GM12878 (cell line): ENCODE measurements at regions not wholly inside any gene's neighbourhood (a gene's known extent, or its start where the extent isn't known, plus 50 kb on each side); places are given as distances from the start of the nearest gene placed in this dataset.

Experiments
- ATAC-seq: fragments of 200-7000 bp; cut with Tn5 transposase; 3 replicates; pipeline ENCODE4 v1.9.1; 2020; ENCODE audit warnings: mild to moderate bottlenecking, moderate library complexity
- BruUV-seq: library from RNA; stranded (reverse); fragments of 400-500 nt; replicated peaks from 2 replicates; lab custom pipeline; 2021; lab: Mats Ljungman, UMichigan
- CTCF ChIA-PET: fragments of 300-600 bp; sonication (Branson Sonifier 250); formaldehyde crosslinking; extraction: SDS; loops from one replicate; lab custom pipeline; 2021; ENCODE audit warnings: inconsistent platforms; lab: Yijun Ruan, JAX
- POLR2A ChIA-PET: fragments of 350-600 bp; formaldehyde crosslinking; extraction: SDS; loops from one replicate; lab custom pipeline; 2021; ENCODE audit warnings: inconsistent platforms; lab: Charles Lee
- RAD21 ChIA-PET: fragments of 300-600 bp; sonication (Branson Sonifier 250); formaldehyde crosslinking; loops from one replicate; lab custom pipeline; 2023; ENCODE audit warnings: antibody characterized with exemption; ENCODE audit not compliant: unreplicated experiment; lab: Charles Lee
- SMC1A ChIA-PET: fragments of 300-600 bp; sonication (Branson Sonifier 250); formaldehyde crosslinking; loops from one replicate; lab custom pipeline; 2023; ENCODE audit not compliant: unreplicated experiment, uncharacterized antibody; lab: Charles Lee
- DNase-seq: peaks from one replicate; pipeline ENCODE4 v3.0.0-alpha.2; 2011; ENCODE audit warnings: low read depth, low spot score
- FAIRE-seq: peaks from 3 replicates; lab custom pipeline; 2011; peaks lifted over from hg19 to GRCh38; lab: Jason Lieb, UNC
- H2AFZ ChIP-seq: 2 replicates; pipeline ENCODE4 v1.6.0; 2011; ENCODE audit warnings: low read depth, low read length, control low read depth; ENCODE audit not compliant: control insufficient read depth
- H3K27ac ChIP-seq: 2 replicates; pipeline ENCODE4 v1.5.1; 2011; ENCODE audit warnings: control low read depth; ENCODE audit not compliant: control insufficient read depth, insufficient read depth
- H3K27me3 ChIP-seq, 2 experiments: replicated peaks in 1 of 2; 2 replicates each; pipeline versions ENCODE4 v1.6.0 to v1.6.1; 2011; ENCODE audit warnings: low read length in 1 of 2; ENCODE audit not compliant: control insufficient read depth in 2 of 2, insufficient read depth in 2 of 2
- H3K36me3 ChIP-seq, 2 experiments: 2 replicates each; pipeline ENCODE4 v1.5.1; 2011; ENCODE audit warnings: low read length in 1 of 2; ENCODE audit not compliant: control insufficient read depth in 2 of 2, insufficient read depth in 2 of 2
- H3K4me1 ChIP-seq: 2 replicates; pipeline ENCODE4 v1.6.1; 2011; ENCODE audit warnings: mild to moderate bottlenecking, low read length, moderate library complexity, mixed read lengths; ENCODE audit not compliant: control insufficient read depth, insufficient read depth
- H3K4me2 ChIP-seq: 2 replicates; pipeline ENCODE4 v1.6.0; 2011; ENCODE audit warnings: control low read depth; ENCODE audit not compliant: control insufficient read depth, insufficient read depth
- H3K4me3 ChIP-seq: fragments of 200-600 bp; sonication (generic); 2 replicates; pipeline ENCODE4 v1.5.1; 2016
- H3K79me2 ChIP-seq: 2 replicates; pipeline ENCODE4 v1.6.0; 2011; ENCODE audit warnings: low read length; ENCODE audit not compliant: control insufficient read depth, insufficient read depth
- H3K9ac ChIP-seq: 2 replicates; pipeline ENCODE4 v1.8.0; 2011; ENCODE audit warnings: low read length, control low read depth, mixed read lengths; ENCODE audit not compliant: control insufficient read depth, insufficient read depth
- H3K9me3 ChIP-seq: replicated peaks from 3 replicates; pipeline ENCODE4 v1.5.1; 2011; ENCODE audit warnings: mild to moderate bottlenecking, low read length; ENCODE audit not compliant: control insufficient read depth, insufficient read depth
- H4K20me1 ChIP-seq: 2 replicates; pipeline ENCODE4 v1.6.0; 2011; ENCODE audit not compliant: control insufficient read depth, insufficient read depth
- BACH1 ChIP-seq: fragments of 450-650 bp; IDR thresholded peaks from 2 replicates; pipeline ENCODE4 v1.6.1; 2017; ENCODE audit warnings: mild to moderate bottlenecking, borderline replicate concordance
- ESRRA ChIP-seq: IDR thresholded peaks from 2 replicates; pipeline ENCODE4 v1.6.1; 2012; ENCODE audit warnings: mild to moderate bottlenecking, low read length, improper control_type of control experiment
- IRF4 ChIP-seq: IDR thresholded peaks from 2 replicates; pipeline ENCODE4 v1.6.1; 2011; ENCODE audit warnings: low read depth, low read length
- KDM1A ChIP-seq: fragments of 200-600 bp; sonication (generic); IDR thresholded peaks from 2 replicates; pipeline ENCODE4 v1.6.1; 2016; ENCODE audit warnings: borderline replicate concordance
- MTA3 ChIP-seq: IDR thresholded peaks from 2 replicates; pipeline ENCODE4 v1.6.1; 2012; ENCODE audit warnings: low read length, inconsistent platforms, borderline replicate concordance
- NR2F1 ChIP-seq: fragments of 450-650 bp; conservative IDR thresholded peaks from 2 replicates; pipeline ENCODE4 v1.6.1; 2017; ENCODE audit warnings: mild to moderate bottlenecking
- POLR2A ChIP-seq: IDR thresholded peaks from 2 replicates; pipeline ENCODE4 v1.6.1; 2011; ENCODE audit warnings: low read depth, mild to moderate bottlenecking, low read length
- POU2F2 ChIP-seq: IDR thresholded peaks from 3 replicates; pipeline ENCODE4 v1.6.1; 2011; ENCODE audit warnings: low read depth, mild to moderate bottlenecking, low read length, borderline replicate concordance
- RB1 ChIP-seq: fragments of 450-650 bp; formaldehyde crosslinking; IDR thresholded peaks from 2 replicates; pipeline ENCODE4 v1.6.1; 2017; ENCODE audit warnings: mild to moderate bottlenecking, borderline replicate concordance
- RCOR1 ChIP-seq: conservative IDR thresholded peaks from 2 replicates; pipeline ENCODE4 v1.6.1; 2012; ENCODE audit warnings: low read depth, low read length, improper control_type of control experiment
- STAT1 ChIP-seq: fragments of 450-650 bp; conservative IDR thresholded peaks from 2 replicates; pipeline ENCODE4 v1.6.1; 2014; ENCODE audit warnings: antibody characterized with exemption, mild to moderate bottlenecking
- ZNF24 ChIP-seq: fragments of 450-650 bp; IDR thresholded peaks from 2 replicates; pipeline ENCODE4 v1.6.1; 2017; ENCODE audit warnings: antibody characterized with exemption, mild to moderate bottlenecking
- WGBS: methylation state at CpG from one replicate; pipeline ENCODE4 v1.1.6; 2016; ENCODE audit warnings: low lambda C conversion rate; ENCODE audit not compliant: insufficient replicate concordance, insufficient coverage; ENCODE audit errors: missing lambda C conversion rate; 5-methylcytosine and 5-hydroxymethylcytosine counted together
- in situ Hi-C: fragments of 300-500 bp; cut with MboI; formaldehyde crosslinking; loops from 9 replicates; pipeline ENCODE4 v1.14.3; 2018; ENCODE audit warnings: mixed read lengths
- intact Hi-C: fragments of 100-400 bp; cut with micrococcal nuclease; formaldehyde crosslinking; loops from one replicate; pipeline ENCODE4 v1.14.2; 2022; ENCODE audit not compliant: unreplicated experiment
- TF ChIP-seq, protein P1 (sequence below): fragments of 450-650 bp; IDR thresholded peaks from 2 replicates; pipeline ENCODE4 v1.6.1; 2018; ENCODE audit warnings: borderline replicate concordance, mild to moderate bottlenecking; ENCODE audit not compliant: partially characterized antibody
- TF ChIP-seq, protein P2 (sequence below): fragments of 450-650 bp; IDR thresholded peaks from 2 replicates; pipeline ENCODE4 v1.6.1; 2017; ENCODE audit warnings: antibody characterized with exemption, mild to moderate bottlenecking, moderate library complexity
- TF ChIP-seq, protein P3 (sequence below): fragments of 450-650 bp; IDR thresholded peaks from 2 replicates; pipeline ENCODE4 v1.6.1; 2017; ENCODE audit warnings: mild to moderate bottlenecking, moderate library complexity

DNA sequence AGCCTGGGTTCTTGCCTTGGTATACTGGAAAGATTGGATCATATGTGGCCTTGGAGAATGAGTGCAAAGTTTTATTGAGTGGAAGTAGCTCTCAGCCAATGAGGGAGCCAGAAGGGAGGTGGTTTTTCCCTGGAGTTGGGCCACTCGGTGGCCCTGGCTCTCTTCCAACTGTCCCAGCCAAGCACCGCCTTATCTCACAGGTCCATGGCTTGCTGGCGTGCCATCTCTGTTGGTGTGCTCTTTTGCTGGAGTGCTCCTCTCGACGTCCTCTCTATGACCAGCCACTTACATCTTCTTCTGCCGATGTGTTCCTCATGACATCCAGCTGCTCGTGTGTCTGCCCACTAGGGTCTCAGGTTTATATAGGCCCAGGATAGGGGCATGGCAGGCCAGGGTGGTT lies 505.9 kb upstream of the SYNCRIP start:
- intact Hi-C loops (no loop called here), in situ Hi-C loops (no loop called here)
- ChIA-PET CTCF (no interaction called here), POLR2A (no interaction called here), RAD21 (no interaction called here), SMC1A (no interaction called here)
- BruUV-seq: no TSS peak
- Histone ChIP-seq H3K27ac (no peak overlapping the region), H3K9ac (no peak overlapping the region), H4K20me1 (no peaks in the 10 kb centered on the region), H3K36me3 (no peaks in the 10 kb centered on the region), H3K9me3 (no peaks in the 10 kb centered on the region), H3K4me2 (no peak overlapping the region), H3K27me3 (no peaks in the 10 kb centered on the region), H2AFZ (no peak overlapping the region), H3K4me1 (no peaks in the 10 kb centered on the region), H3K4me3 (no peak overlapping the region), H3K79me2 (no peaks in the 10 kb centered on the region)
- no peak for DNase-seq
- no peak for ATAC-seq
- no peak for FAIRE-seq
- WGBS: 20% methylated on average over 7 of the region's 7 CpGs
- TF ChIP-seq POLR2A (no peak), RB1 (no peak), STAT1 (no peak), ESRRA (no peak), MTA3 (no peak), POU2F2 (no peak), KDM1A (no peak), IRF4 (no peak), ZNF24 (no peak), BACH1 (no peak), NR2F1 (no peak), RCOR1 (no peak)
- TF ChIP-seq, protein P1, sequence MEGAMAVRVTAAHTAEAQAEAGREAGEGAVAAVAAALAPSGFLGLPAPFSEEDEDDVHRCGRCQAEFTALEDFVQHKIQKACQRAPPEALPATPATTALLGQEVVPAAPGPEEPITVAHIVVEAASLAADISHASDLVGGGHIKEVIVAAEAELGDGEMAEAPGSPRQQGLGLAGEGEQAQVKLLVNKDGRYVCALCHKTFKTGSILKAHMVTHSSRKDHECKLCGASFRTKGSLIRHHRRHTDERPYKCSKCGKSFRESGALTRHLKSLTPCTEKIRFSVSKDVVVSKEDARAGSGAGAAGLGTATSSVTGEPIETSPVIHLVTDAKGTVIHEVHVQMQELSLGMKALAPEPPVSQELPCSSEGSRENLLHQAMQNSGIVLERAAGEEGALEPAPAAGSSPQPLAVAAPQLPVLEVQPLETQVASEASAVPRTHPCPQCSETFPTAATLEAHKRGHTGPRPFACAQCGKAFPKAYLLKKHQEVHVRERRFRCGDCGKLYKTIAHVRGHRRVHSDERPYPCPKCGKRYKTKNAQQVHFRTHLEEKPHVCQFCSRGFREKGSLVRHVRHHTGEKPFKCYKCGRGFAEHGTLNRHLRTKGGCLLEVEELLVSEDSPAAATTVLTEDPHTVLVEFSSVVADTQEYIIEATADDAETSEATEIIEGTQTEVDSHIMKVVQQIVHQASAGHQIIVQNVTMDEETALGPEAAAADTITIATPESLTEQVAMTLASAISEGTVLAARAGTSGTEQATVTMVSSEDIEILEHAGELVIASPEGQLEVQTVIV: no peak
- TF ChIP-seq, protein P2, sequence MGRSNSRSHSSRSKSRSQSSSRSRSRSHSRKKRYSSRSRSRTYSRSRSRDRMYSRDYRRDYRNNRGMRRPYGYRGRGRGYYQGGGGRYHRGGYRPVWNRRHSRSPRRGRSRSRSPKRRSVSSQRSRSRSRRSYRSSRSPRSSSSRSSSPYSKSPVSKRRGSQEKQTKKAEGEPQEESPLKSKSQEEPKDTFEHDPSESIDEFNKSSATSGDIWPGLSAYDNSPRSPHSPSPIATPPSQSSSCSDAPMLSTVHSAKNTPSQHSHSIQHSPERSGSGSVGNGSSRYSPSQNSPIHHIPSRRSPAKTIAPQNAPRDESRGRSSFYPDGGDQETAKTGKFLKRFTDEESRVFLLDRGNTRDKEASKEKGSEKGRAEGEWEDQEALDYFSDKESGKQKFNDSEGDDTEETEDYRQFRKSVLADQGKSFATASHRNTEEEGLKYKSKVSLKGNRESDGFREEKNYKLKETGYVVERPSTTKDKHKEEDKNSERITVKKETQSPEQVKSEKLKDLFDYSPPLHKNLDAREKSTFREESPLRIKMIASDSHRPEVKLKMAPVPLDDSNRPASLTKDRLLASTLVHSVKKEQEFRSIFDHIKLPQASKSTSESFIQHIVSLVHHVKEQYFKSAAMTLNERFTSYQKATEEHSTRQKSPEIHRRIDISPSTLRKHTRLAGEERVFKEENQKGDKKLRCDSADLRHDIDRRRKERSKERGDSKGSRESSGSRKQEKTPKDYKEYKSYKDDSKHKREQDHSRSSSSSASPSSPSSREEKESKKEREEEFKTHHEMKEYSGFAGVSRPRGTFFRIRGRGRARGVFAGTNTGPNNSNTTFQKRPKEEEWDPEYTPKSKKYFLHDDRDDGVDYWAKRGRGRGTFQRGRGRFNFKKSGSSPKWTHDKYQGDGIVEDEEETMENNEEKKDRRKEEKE: no peak
- TF ChIP-seq, protein P3, sequence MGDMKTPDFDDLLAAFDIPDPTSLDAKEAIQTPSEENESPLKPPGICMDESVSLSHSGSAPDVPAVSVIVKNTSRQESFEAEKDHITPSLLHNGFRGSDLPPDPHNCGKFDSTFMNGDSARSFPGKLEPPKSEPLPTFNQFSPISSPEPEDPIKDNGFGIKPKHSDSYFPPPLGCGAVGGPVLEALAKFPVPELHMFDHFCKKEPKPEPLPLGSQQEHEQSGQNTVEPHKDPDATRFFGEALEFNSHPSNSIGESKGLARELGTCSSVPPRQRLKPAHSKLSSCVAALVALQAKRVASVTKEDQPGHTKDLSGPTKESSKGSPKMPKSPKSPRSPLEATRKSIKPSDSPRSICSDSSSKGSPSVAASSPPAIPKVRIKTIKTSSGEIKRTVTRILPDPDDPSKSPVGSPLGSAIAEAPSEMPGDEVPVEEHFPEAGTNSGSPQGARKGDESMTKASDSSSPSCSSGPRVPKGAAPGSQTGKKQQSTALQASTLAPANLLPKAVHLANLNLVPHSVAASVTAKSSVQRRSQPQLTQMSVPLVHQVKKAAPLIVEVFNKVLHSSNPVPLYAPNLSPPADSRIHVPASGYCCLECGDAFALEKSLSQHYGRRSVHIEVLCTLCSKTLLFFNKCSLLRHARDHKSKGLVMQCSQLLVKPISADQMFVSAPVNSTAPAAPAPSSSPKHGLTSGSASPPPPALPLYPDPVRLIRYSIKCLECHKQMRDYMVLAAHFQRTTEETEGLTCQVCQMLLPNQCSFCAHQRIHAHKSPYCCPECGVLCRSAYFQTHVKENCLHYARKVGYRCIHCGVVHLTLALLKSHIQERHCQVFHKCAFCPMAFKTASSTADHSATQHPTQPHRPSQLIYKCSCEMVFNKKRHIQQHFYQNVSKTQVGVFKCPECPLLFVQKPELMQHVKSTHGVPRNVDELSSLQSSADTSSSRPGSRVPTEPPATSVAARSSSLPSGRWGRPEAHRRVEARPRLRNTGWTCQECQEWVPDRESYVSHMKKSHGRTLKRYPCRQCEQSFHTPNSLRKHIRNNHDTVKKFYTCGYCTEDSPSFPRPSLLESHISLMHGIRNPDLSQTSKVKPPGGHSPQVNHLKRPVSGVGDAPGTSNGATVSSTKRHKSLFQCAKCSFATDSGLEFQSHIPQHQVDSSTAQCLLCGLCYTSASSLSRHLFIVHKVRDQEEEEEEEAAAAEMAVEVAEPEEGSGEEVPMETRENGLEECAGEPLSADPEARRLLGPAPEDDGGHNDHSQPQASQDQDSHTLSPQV: no peak
